MCF 10A (cell line): ENCODE measurements at regions not wholly inside any gene's neighbourhood (a gene's known extent, or its start where the extent isn't known, plus 50 kb on each side); places are given as distances from the start of the nearest gene placed in this dataset.

Experiments used
- BruUV-seq: library from RNA; stranded (reverse); fragments of 400-500 nt; replicated peaks from 2 replicates; lab custom pipeline; 2021; lab: Mats Ljungman, UMichigan
- CTCF ChIA-PET: fragments of 300-600 bp; sonication (Branson Sonifier 250); formaldehyde crosslinking; extraction: SDS; loops from one replicate; lab custom pipeline; 2021; ENCODE audit warnings: antibody characterized with exemption, inconsistent platforms; lab: Yijun Ruan, JAX
- POLR2A ChIA-PET: fragments of 300-600, 350-650 bp; sonication (Branson Sonifier 250); formaldehyde crosslinking; extraction: SDS; loops from one replicate; lab custom pipeline; 2020; ENCODE audit warnings: antibody characterized with exemption, inconsistent platforms; lab: Yijun Ruan, JAX
- DNase-seq: peaks from one replicate; pipeline ENCODE4 v3.0.0-alpha.2; 2018; ENCODE audit not compliant: unreplicated experiment
- H3K27ac Mint-ChIP-seq: one replicate; pipeline ENCODE4 v1.8.0; 2022; ENCODE audit warnings: mild to moderate bottlenecking, low read depth, mixed read lengths; ENCODE audit not compliant: unreplicated experiment
- H3K27me3 Mint-ChIP-seq: one replicate; pipeline ENCODE4 v1.8.0; 2022; ENCODE audit warnings: mixed read lengths; ENCODE audit not compliant: insufficient read depth, unreplicated experiment
- H3K36me3 Mint-ChIP-seq: one replicate; pipeline ENCODE4 v1.8.0; 2022; ENCODE audit warnings: mild to moderate bottlenecking, moderate library complexity, mixed read lengths; ENCODE audit not compliant: insufficient read depth, unreplicated experiment
- H3K4me1 Mint-ChIP-seq: one replicate; pipeline ENCODE4 v1.8.0; 2022; ENCODE audit warnings: mixed read lengths; ENCODE audit not compliant: insufficient read depth, unreplicated experiment
- H3K4me3 Mint-ChIP-seq: one replicate; pipeline ENCODE4 v1.8.0; 2022; ENCODE audit warnings: mild to moderate bottlenecking, moderate library complexity, mixed read lengths; ENCODE audit not compliant: unreplicated experiment
- H3K9me3 Mint-ChIP-seq: one replicate; pipeline ENCODE4 v1.8.0; 2022; ENCODE audit warnings: mixed read lengths; ENCODE audit not compliant: unreplicated experiment
- CTCF ChIP-seq: fragments of 200-600 bp; IDR thresholded peaks from one replicate; pipeline ENCODE4 v1.8.0; 2022; ENCODE audit warnings: antibody characterized with exemption, mild to moderate bottlenecking; ENCODE audit not compliant: unreplicated experiment
- intact Hi-C: fragments of 100-400 bp; cut with micrococcal nuclease; formaldehyde crosslinking; loops from 2 replicates; pipeline ENCODE4 v1.14.1; 2022

- no peak for TF ChIP-seq CTCF
- BruUV-seq: no TSS peak
- DNase-seq: no peak
- Mint-ChIP-seq H3K36me3 (no peaks in the 10 kb centered on the region), H3K9me3 (no peaks in the 10 kb centered on the region), H3K4me1 (peaks cover 14% of the 10 kb centered on the region), H3K27ac (peak overlapping the region; percentile 66), H3K4me3 (peak overlapping the region; percentile 45), H3K27me3 (no peaks in the 10 kb centered on the region)
- ChIA-PET POLR2A (interaction anchor here (0.9 to 3.2 kb wide), 9 partner anchors 9 to 139 kb away, joined by 3 to 18 read pairs (median 4); partner anchors contain the start of gene SOX4), CTCF (interaction anchor here (0.5 to 0.8 kb wide), 3 partner anchors 124 to 164 kb away, joined by 3 to 4 read pairs (median 4); no protein-coding TSS in a partner anchor)
- intact Hi-C loops: no loop called here
Observed at GRCh38 chr6:21732731-21733130, 139.2 kb downstream of the SOX4 start.

GRCh38 chr6:21733311-21733710 lies 139.8 kb downstream of the SOX4 start:
- no peak for DNase-seq
- peak overlapping the region; percentile 66 for H3K27ac Mint-ChIP-seq
- BruUV-seq: no TSS peak
- H3K27me3 Mint-ChIP-seq: no peaks in the 10 kb centered on the region
- H3K9me3 Mint-ChIP-seq: no peaks in the 10 kb centered on the region
- intact Hi-C loops: no loop called here
- CTCF ChIA-PET: interaction anchor here (0.5 to 0.8 kb wide), 4 partner anchors 124 to 163 kb away, joined by 3 to 4 read pairs (median 4); no protein-coding TSS in a partner anchor
- H3K4me1 Mint-ChIP-seq: peaks cover 19% of the 10 kb centered on the region
- H3K4me3 Mint-ChIP-seq: no peak overlapping the region
- TF ChIP-seq CTCF: no peak
- no peaks in the 10 kb centered on the region for H3K36me3 Mint-ChIP-seq
- POLR2A ChIA-PET: interaction anchor here (0.8 to 3.2 kb wide), 5 partner anchors 9 to 359 kb away, joined by 3 to 18 read pairs (median 3); no protein-coding TSS in a partner anchor

DNA sequence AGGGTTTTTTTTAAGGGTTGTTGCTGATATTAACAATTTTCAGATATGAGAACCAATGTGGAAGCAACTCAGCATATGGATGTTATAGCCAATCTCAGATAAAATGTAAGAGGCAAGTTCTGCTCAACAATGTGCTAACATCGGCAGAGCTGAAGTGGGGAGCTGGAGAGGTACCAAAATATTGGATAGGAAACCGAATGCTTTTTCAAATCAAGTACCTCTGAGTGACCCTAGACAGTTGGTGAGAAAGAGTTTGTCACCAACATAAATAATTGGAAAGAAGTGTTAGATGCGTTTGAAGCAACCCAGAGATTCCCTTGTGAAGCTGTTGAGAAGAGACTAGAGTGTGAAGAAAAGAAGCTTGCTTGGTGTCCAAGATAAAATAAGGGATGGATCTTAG lies 140.7 kb downstream of the SOX4 start:
- TF ChIP-seq CTCF: no peak
- no TSS peak for BruUV-seq
- CTCF ChIA-PET: interaction anchor here (0.7 kb wide), 1 partner anchor 130 kb away, joined by 3 read pairs; no protein-coding TSS in a partner anchor
- H3K27me3 Mint-ChIP-seq: no peaks in the 10 kb centered on the region
- POLR2A ChIA-PET: interaction anchor here (3.2 kb wide), 1 partner anchor 8 kb away, joined by 18 read pairs; no protein-coding TSS in a partner anchor
- DNase-seq: no peak
- H3K9me3 Mint-ChIP-seq: no peaks in the 10 kb centered on the region
- no peaks in the 10 kb centered on the region for H3K36me3 Mint-ChIP-seq
- no peak overlapping the region for H3K4me3 Mint-ChIP-seq
- no peak overlapping the region for H3K27ac Mint-ChIP-seq
- intact Hi-C loops: no loop called here
- H3K4me1 Mint-ChIP-seq: peaks cover 22% of the 10 kb centered on the region

DNA sequence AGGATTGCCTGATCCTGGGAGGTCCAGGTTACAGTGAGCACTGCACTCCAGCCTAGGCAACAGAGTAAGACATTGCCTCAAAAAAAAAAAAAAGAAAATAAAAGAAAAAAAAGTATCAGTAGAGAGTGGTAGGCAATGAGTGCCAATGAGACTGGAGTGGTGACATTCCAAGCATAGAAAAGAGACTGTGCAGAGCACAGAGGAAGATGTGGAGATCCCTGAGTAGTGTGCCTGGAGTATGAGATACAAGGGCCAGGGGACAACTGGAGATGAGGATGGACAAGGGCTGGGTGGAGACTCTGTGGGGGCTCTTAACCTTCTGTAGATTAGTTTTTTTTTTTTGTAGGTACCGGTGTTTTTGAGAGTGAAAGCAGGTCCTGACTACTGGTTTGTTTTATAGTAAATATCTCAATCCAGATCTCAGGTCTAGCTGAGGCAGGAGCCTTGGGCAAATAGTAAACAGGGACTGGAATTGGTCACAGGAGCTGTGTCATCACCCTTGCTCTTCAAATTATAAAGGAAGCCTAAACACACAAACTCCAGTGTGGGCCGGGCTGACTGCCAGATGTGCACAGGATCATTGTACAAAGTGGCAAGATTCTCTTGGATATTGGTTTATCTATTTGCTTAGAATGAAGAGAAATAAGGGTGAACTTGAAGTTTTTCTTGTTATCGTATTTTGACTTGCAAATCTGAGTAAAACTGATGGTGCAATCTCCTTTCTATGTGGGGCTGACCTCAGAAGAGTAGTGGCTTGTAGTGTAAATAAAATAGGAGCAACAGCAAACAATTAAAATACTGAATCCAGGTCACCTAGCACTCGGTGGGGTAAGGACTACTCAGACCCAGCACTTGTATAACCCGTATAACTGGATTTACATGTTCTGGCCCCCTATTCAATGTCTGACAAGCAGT lies 144.9 kb downstream of the SOX4 start:
- H3K36me3 Mint-ChIP-seq: no peaks in the 10 kb centered on the region
- H3K4me1 Mint-ChIP-seq: peaks cover 46% of the 10 kb centered on the region
- no peaks in the 10 kb centered on the region for H3K27me3 Mint-ChIP-seq
- peak overlapping the region; percentile 66 for H3K27ac Mint-ChIP-seq
- DNase-seq: no peak
- H3K4me3 Mint-ChIP-seq: no peak overlapping the region
- POLR2A ChIA-PET: interaction anchor here (0.7 kb wide), 1 partner anchor 518 kb away, joined by 3 read pairs; no protein-coding TSS in a partner anchor
- intact Hi-C loops: no loop called here
- no TSS peak for BruUV-seq
- no peak for TF ChIP-seq CTCF
- no peaks in the 10 kb centered on the region for H3K9me3 Mint-ChIP-seq
- CTCF ChIA-PET: interaction anchor here (0.7 kb wide), 1 partner anchor 22 kb away, joined by 4 read pairs; no protein-coding TSS in a partner anchor
